ENCODE measurements at regions not wholly inside any gene's neighbourhood (a gene's known extent, or its start where the extent isn't known, plus 50 kb on each side); places are given as distances from the start of the nearest gene placed in this dataset.

DNA sequence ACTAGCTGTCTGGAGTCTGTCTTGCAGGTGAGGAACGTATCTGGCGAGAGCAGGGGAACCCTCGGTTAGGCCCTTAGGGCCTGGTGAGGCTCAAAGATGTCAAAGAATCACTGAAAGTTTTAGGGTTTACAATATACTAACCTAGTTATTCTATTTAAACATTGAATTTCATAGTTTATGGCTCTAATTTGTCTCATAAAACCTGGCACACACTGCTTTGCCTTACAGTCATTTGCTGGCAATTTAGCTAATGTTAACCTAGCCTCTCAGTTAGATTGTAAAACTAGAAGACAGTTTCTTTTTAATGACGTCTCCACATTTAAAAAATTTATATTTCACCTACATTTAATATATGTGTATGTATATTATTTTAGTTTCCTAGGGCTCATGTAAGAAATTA is 89.6 kb upstream of the DOCK10 start:
- DNase-seq, result no peak

DNA sequence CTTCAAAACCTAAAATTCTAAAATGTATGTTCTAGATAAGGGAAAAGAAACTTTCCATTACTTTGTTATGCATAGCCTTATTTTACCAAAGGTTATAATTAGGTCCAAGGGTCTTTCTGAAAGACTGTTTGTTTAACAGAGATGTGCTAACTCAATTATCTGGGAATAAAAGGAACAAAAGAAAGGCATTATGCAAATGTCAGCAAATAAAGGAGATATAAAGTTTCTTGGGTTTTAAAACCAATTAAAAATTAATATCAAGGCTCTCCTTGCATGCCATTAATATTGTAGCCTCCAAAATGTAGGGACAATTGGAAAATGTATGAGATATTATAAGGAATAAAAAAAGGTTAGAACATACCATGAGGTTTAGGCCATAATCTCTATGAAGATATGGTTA is 87.8 kb upstream of the DOCK10 start:
- no peak for DNase-seq

DNA sequence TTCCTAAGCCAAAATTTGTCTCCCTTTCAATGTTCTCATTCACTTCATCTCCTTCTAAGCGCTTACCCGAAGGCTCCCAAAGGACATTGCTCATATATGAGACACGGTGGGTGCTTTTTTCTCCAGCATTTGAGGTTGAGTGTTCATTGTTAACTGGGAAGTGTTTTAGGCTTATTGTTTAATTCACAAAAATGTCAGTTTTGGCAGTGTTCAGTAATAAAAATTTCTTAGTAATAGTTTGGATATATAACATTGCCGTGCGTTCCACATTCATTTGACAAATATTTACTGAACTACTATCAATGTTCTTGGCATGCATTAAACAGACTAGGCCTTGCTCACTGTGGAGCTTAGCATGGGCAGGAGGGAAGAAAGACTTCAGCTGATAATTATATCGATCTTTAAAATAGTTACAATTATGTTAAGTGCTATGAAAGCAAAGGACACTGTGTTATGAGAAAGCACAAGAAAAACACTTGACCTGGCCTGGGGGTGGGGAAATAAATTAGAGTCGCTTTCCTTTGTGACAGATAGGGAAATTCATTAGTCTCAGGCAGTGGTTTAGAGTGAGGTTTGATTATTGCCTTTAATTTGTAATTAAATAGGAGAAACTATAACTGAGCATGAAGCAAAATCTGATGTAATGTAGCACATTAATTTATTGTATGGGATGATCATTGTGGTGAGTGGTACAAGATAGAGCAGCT is 82.2 kb upstream of the DOCK10 start:
- DNase-seq, result no peak

GRCh38 chr2:225122583-225123486 is 80.6 kb upstream of the DOCK10 start:
- DNase-seq, result peak; percentile 14

- no peak for DNase-seq
Observed at GRCh38 chr2:225122007-225122406, 79.7 kb upstream of the DOCK10 start.

DNA sequence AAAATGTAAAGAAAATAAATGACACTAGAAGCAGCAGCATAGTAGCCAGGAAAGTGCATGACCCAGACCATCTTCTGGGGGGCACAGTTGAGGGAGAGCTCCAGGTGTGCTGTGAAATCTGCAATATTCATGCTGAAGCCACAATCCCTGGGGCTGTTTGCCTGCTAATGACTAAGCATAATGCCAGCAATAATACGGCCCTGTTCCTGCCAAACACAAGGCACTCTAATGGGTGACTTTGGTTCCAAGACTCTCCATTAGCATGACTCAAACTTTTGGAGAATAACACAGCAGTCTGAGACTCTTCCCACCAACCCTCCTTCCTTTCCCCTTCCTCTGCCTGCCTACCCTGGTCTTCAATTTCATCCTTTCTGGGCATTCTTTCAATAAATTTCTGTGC is 77.9 kb upstream of the DOCK10 start:
- DNase-seq, result no peak

GRCh38 chr2:225117051-225117716 is 74.9 kb upstream of the DOCK10 start:
- no peak for DNase-seq

GRCh38 chr2:225114786-225115323 is 72.6 kb upstream of the DOCK10 start:
- no peak for DNase-seq

DNA sequence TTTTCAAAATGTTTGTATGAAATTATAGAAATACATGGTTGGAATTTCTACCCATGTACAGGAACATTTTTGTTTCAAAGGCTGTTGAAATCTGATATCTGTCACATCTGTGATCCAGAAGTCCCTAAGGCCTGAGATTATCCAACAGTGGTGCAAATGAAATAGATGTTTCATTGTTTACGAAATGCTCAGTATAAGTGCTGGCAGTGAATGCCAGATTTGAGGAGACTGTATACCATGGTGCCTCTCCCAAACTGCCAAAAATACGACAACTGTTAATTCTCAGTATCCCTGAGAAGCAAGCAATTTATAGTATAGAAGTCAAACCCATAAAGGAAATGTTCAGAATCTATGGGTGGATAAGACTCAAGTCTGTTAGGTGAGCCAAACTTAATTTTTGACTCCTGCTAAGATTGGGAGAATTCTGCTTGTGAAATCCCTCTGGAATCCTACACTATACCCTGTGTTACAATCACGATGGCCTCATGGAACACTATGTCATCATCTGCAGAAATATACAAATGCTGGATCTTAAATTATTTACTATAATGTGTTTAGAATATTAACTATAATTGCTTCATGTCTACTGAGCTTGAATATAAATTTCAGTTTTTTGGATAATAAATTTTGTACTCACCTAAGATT is 71.2 kb upstream of the DOCK10 start:
- no peak for DNase-seq

DNA sequence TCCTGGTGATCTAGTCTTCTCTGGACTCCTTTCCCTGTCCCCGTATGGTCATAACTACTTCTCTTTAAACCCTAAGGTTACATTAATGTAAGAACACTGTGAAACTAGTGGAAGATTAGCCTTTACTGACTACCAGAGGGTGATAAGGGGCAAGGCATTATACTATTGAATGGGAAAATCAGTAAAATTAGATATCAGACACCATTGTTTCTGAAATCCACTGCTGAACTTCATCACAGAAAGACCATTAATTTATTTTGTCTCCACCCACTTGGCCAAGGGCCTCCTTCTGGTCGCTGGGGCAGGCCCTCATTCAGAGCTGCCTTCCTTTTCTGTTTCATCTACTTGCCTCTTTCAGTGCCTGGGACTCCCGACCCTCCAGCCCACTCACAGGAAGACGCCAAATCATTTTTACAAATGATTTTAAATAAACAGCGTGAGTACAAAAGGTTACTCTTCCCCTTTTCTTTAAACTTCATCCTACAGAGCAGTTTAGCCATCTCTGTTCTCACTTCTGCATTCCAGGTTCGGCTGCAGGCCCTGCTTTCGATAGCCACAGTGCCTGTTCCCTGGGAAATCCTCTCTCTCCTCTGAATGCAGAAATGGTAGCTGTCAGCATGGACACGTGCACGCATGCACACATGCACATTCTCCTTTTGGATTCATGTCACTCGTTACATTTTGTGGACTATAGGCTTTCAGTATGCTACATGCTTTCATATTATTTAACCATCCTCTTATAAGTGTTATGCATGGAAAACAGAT is 70.3 kb upstream of the DOCK10 start:
- no peak for DNase-seq

DNA sequence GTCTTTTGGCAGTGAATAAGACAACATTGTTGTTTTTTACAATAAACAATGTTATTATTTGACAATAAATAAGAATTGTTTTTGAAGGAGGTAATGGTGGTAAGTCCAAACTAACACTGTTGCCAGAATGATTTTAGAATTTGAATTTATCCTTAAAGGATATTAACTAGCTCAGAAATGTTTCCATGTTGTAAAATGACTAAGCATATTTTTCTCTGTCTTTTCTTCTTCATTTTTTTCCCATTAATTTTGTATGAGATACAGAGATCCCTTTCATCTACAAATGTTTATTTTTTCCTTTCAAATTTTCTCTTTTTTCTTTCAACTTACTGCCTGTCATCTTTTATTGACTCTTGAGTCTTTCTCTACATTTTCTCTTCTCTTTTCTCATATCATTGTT is 66.5 kb upstream of the DOCK10 start:
- DNase-seq, result no peak

- no peak for DNase-seq
Observed at GRCh38 chr2:225104971-225105370, 62.7 kb upstream of the DOCK10 start.

GRCh38 chr2:225104321-225104720 is 62.1 kb upstream of the DOCK10 start:
- no peak for DNase-seq

DNA sequence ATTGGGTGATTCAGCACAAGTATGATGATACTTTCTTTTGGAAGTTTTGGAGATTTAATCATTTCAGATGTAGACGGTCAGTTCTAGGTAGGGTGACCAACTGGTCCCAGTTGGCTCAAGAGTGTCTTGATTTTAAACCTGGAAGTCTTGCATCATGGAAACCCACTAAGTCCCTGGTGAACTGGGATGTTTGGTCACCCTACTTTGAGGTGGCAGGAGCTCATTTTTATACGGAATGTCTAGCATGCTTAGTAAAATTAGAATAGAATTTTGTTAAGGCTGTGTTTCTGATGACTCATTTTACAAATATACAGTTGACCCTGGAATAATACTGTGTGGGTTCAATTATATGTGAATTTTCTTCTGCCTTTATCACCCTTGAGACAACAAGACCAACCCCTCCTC is 61.5 kb upstream of the DOCK10 start:
- DNase-seq, result no peak

DNA sequence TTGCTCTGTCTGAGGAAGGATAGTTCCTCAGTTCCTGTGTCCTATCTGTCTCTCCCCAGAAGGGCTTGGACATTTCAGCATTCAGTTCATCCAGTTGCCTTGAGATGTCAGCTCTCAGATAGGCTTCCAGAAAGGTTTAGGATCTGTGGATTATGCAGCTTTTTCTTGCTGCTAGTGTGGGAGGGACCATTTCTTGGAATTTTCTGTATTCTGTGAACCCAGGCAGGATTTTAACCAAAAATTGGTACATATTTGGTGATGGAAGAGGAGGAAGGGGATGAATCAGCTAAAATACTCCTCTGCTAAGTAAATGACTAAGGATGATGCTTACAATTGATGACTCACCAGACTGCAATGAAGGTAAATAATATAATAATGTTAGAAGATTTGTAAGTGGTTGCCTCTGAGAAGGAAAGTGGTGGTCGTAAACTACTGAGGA is 58.6 kb upstream of the DOCK10 start:
- DNase-seq, result no peak

- DNase-seq, result no peak
Observed at GRCh38 chr2:225100269-225100668, 58.0 kb upstream of the DOCK10 start.

DNA sequence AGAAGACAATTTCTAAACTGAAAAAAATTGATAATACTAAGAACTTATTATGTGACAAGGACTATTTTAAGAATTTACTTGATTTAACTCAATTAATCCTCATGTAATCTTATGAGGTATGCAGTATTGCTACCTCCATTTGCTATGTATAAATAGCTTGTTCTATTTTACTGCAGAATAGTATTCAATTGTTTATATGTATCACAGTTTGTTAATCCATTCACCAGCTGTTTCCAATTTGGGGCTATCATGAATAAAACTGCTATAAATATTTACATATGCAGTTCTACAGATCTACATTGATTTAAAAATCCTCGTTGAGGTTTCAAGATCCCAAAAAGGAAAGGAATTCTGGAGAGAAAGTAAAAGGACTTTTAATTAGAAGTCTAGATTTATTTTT is 54.8 kb upstream of the DOCK10 start:
- DNase-seq, result no peak

All from activated gamma-delta T cell treated with Interleukin-2 at 50 U/mL for 16 hours (primary cell).